ENCODE measurements at regions not wholly inside any gene's neighbourhood (a gene's known extent, or its start where the extent isn't known, plus 50 kb on each side); places are given as distances from the start of the nearest gene placed in this dataset.
"Not testable (repeated sequence)": the region's sequence is repeated elsewhere in the genome, so short reads cannot be mapped to it uniquely, and the experiment has no call there.

GRCh38 chr16:29340235-29340634, 66.3 kb downstream of the NPIPB11 start:
- TF ChIP-seq POLR2AphosphoS5 (IDR thresholded peaks at IDR 0.05; ENCODE audit: low read depth, low read length); POLR2A (IDR thresholded peaks at IDR 0.05; ENCODE audit: low read depth, low read length); TAF1 (IDR thresholded peaks at IDR 0.05; ENCODE audit: low read depth, low read length); PAX5 (IDR thresholded peaks at IDR 0.05; ENCODE audit: insufficient read depth, low read length, severe bottlenecking): not testable (repeated sequence)

All from GM12891 (cell line).